B cell (primary cell): ENCODE measurements at regions not wholly inside any gene's neighbourhood (a gene's known extent, or its start where the extent isn't known, plus 50 kb on each side); places are given as distances from the start of the nearest gene placed in this dataset.
"Not testable (repeated sequence)": the region's sequence is repeated elsewhere in the genome, so short reads cannot be mapped to it uniquely, and the experiment has no call there.

Experiments used
- ATAC-seq: fragments of 200-7000 bp; cut with Tn5 transposase; one replicate; pipeline ENCODE4 v1.10.0; 2021; ENCODE audit warnings: low read depth, mild to moderate bottlenecking, moderate number of reproducible peaks, moderate library complexity
- CTCF ChIA-PET: fragments of 350-600 bp; sonication (Branson Sonifier 250); formaldehyde crosslinking; loops from one replicate; lab custom pipeline; 2021; ENCODE audit warnings: antibody characterized with exemption, inconsistent platforms; lab: Charles Lee
- POLR2A ChIA-PET: fragments of 350-600 bp; sonication (Branson Sonifier 250); formaldehyde crosslinking; loops from one replicate; lab custom pipeline; 2021; ENCODE audit warnings: antibody characterized with exemption; lab: Charles Lee
- DNase-seq: peaks from one replicate; pipeline ENCODE4 v3.0.0; 2013
- H2AFZ ChIP-seq: 2 replicates; pipeline ENCODE4 v1.6.1; 2012; ENCODE audit warnings: mild to moderate bottlenecking, low read depth, low read length; ENCODE audit not compliant: insufficient read depth, poor library complexity, severe bottlenecking
- H3K27ac ChIP-seq, 2 donors: 1 replicate in 1 of 2; 2 replicates in 1 of 2; pipeline ENCODE4 v1.5.1; 2012 to 2013; ENCODE audit warnings: low read length in 2 of 2, mild to moderate bottlenecking in 2 of 2, moderate library complexity in 1 of 2
- H3K27me3 ChIP-seq, 4 experiments: fragments of 200-600 bp in 1 of 4; sonication (generic) in 1 of 4; replicated peaks in 1 of 4; 1 replicate in 2 of 4; 2 replicates in 2 of 4; pipeline versions ENCODE4 v1.6.1 to v1.7.0; 2013 to 2016; ENCODE audit warnings: low read length in 3 of 4, mild to moderate bottlenecking in 2 of 4, mixed read lengths in 1 of 4, moderate library complexity in 1 of 4; ENCODE audit not compliant: insufficient read depth in 4 of 4, control insufficient read depth in 3 of 4; ENCODE audit errors: control extremely low read depth in 1 of 4
- H3K36me3 ChIP-seq, 2 experiments: replicated peaks in 1 of 2; 1 replicate in 1 of 2; 2 replicates in 1 of 2; pipeline versions ENCODE4 v1.6.1 to v1.7.1; 2013; ENCODE audit warnings: low read length in 1 of 2; ENCODE audit not compliant: insufficient read depth in 2 of 2, control insufficient read depth in 1 of 2; ENCODE audit errors: control extremely low read depth in 1 of 2, extremely low read depth in 1 of 2
- H3K4me1 ChIP-seq, 2 donors: fragments of 200-600 bp in 1 of 2; sonication (generic) in 1 of 2; 1 replicate in 1 of 2; 2 replicates in 1 of 2; pipeline versions ENCODE4 v1.5.1 to v1.6.1; 2013 to 2017; ENCODE audit warnings: low read length in 2 of 2; ENCODE audit not compliant: control insufficient read depth in 2 of 2, insufficient read depth in 2 of 2
- H3K4me2 ChIP-seq: replicated peaks from 2 replicates; pipeline ENCODE3; 2012; ENCODE audit warnings: mild to moderate bottlenecking, low read depth, low read length; ENCODE audit not compliant: poor library complexity, severe bottlenecking
- H3K4me3 ChIP-seq, 5 experiments: fragments of 200-600 bp in 1 of 5; sonication (generic) in 1 of 5; 1 replicate in 3 of 5; 2 replicates in 2 of 5; pipeline versions ENCODE4 v1.5.1 to v1.7.0; 2011 to 2016; ENCODE audit warnings: low read length in 4 of 5, mild to moderate bottlenecking in 4 of 5, low read depth in 2 of 5, control low read depth in 1 of 5, moderate library complexity in 1 of 5; ENCODE audit not compliant: insufficient read depth in 1 of 5; ENCODE audit errors: control extremely low read depth in 1 of 5, extremely low read depth in 1 of 5
- H3K79me2 ChIP-seq: fragments of 200-600 bp; sonication (generic); one replicate; pipeline ENCODE4 v1.6.0; 2016; ENCODE audit warnings: low read length; ENCODE audit not compliant: control insufficient read depth, insufficient read depth
- H3K9ac ChIP-seq: fragments of 200-600 bp; sonication (generic); 2 replicates; pipeline ENCODE4 v1.6.1; 2017; ENCODE audit warnings: mild to moderate bottlenecking, low read length, moderate library complexity
- H3K9me3 ChIP-seq, 3 donors: one replicate each; pipeline versions ENCODE4 v1.6.1 to v1.7.1; 2013; ENCODE audit warnings: low read length in 2 of 3; ENCODE audit not compliant: control insufficient read depth in 2 of 3, insufficient read depth in 1 of 3; ENCODE audit errors: control extremely low read depth in 1 of 3
- H4K20me1 ChIP-seq: 2 replicates; pipeline ENCODE4 v1.6.0; 2012; ENCODE audit warnings: mild to moderate bottlenecking, low read length; ENCODE audit not compliant: insufficient read depth, control insufficient read depth, poor library complexity, severe bottlenecking
- H3K27ac Mint-ChIP-seq: one replicate; pipeline ENCODE4 v1.8.0; 2021; ENCODE audit warnings: mixed read lengths
- H3K27me3 Mint-ChIP-seq: one replicate; pipeline ENCODE4 v1.8.0; 2021; ENCODE audit warnings: mixed read lengths
- H3K4me1 Mint-ChIP-seq: one replicate; pipeline ENCODE4 v1.8.0; 2021; ENCODE audit warnings: mixed read lengths
- H3K4me3 Mint-ChIP-seq: one replicate; pipeline ENCODE4 v1.8.0; 2021; ENCODE audit warnings: mixed read lengths
- H3K9me3 Mint-ChIP-seq: one replicate; pipeline ENCODE4 v1.8.0; 2022; ENCODE audit warnings: mixed read lengths; ENCODE audit not compliant: insufficient read depth
- CTCF ChIP-seq: fragments of 200-600 bp; IDR thresholded peaks from one replicate; pipeline ENCODE4 v1.8.0; 2022; ENCODE audit warnings: antibody characterized with exemption, mild to moderate bottlenecking
- EZH2 ChIP-seq: IDR thresholded peaks from 2 replicates; pipeline ENCODE4 v1.6.1; 2012; ENCODE audit warnings: borderline replicate concordance, low read depth, mild to moderate bottlenecking, moderate library complexity, low read length; ENCODE audit not compliant: insufficient read depth, poor library complexity, severe bottlenecking
- WGBS: methylation state at CpG from one replicate; pipeline ENCODE4 v1.1.5; 2013; ENCODE audit warnings: missing lambda C conversion rate; ENCODE audit not compliant: insufficient coverage; 5-methylcytosine and 5-hydroxymethylcytosine counted together
- intact Hi-C: fragments of 100-400 bp; cut with micrococcal nuclease; formaldehyde crosslinking; loops from one replicate; pipeline ENCODE4 v1.10.0; 2022

- Histone ChIP-seq H3K9ac (no peak overlapping the region), H3K4me2 (no peak overlapping the region), H3K27ac (no peak overlapping the region), H3K36me3 (no peaks in the 10 kb centered on the region), H4K20me1 (no peaks in the 10 kb centered on the region), H3K27me3 (no peaks in the 10 kb centered on the region), H2AFZ (no peak overlapping the region), H3K4me3 (no peak overlapping the region), H3K4me1 (no peaks in the 10 kb centered on the region), H3K79me2 (no peaks in the 10 kb centered on the region), H3K9me3 (peaks cover 0 to 3% (median 0%) of the 10 kb centered on the region in 3 donors)
- Mint-ChIP-seq H3K4me1 (no peaks in the 10 kb centered on the region), H3K9me3 (no peaks in the 10 kb centered on the region), H3K27ac (no peak overlapping the region), H3K4me3 (no peak overlapping the region), H3K27me3 (no peaks in the 10 kb centered on the region)
- intact Hi-C loops, result no loop called here
- POLR2A ChIA-PET, result no interaction called here
- WGBS, result 87% methylated on average over 3 of the region's 6 CpGs
- TF ChIP-seq EZH2, result no peak
- no peak for TF ChIP-seq CTCF
- DNase-seq (no peak), ATAC-seq (no peak)
- CTCF ChIA-PET, result no interaction called here
These were observed 832.4 kb downstream of the STIM2 start for GRCh38 chr4:27692868-27693634.

DNA sequence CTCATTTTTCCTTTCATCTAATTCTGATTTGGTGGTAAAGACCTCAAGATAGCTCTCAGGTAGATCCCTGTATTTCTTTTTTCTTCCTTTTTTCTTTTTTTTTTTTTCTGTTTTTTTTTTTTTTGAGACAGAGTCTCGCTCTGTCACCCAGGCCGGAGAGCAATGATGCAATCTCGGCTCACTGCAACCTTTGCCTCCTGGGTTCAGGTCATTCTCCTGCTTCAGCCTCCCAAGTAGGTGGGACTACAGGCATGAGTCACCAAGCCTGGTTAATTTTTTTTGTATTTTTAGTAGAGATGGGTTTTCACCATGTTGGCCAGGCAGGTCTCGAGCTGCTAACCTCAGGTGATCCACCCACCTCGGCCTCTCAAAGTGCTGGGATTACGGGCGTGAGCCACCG lies 835.6 kb downstream of the STIM2 start:
- POLR2A ChIA-PET, H3K4me2 ChIP-seq, H3K4me3 ChIP-seq, H3K4me1 ChIP-seq, DNase-seq, H3K36me3 ChIP-seq, ATAC-seq, H3K9ac ChIP-seq, H3K27me3 ChIP-seq, H3K9me3 Mint-ChIP-seq, H3K4me1 Mint-ChIP-seq, H3K79me2 ChIP-seq, H3K27ac ChIP-seq, H3K9me3 ChIP-seq, intact Hi-C loops, H4K20me1 ChIP-seq, H3K4me3 Mint-ChIP-seq, H3K27me3 Mint-ChIP-seq, H2AFZ ChIP-seq, CTCF ChIA-PET, H3K27ac Mint-ChIP-seq: not testable (repeated sequence)
- WGBS, result 100% methylated on average over 1 of the region's 8 CpGs
